Smooth muscle cell (in vitro differentiated cells): ENCODE measurements at regions not wholly inside any gene's neighbourhood (a gene's known extent, or its start where the extent isn't known, plus 50 kb on each side); places are given as distances from the start of the nearest gene placed in this dataset.

Experiments used
- DNase-seq: peaks from one replicate; lab custom pipeline; 2025; ENCODE audit not compliant: unreplicated experiment; lab: John Stamatoyannopoulos, UW
- H2AFZ ChIP-seq: fragments of 200-600 bp; sonication (generic); 2 replicates; pipeline ENCODE4 v1.6.0; 2016; ENCODE audit warnings: antibody characterized with exemption, low read depth, mild to moderate bottlenecking
- H3F3A ChIP-seq: fragments of 200-600 bp; sonication (generic); 2 replicates; pipeline ENCODE4 v1.6.0; 2017; ENCODE audit warnings: antibody characterized with exemption, low read depth
- H3K27ac ChIP-seq: fragments of 200-600 bp; sonication (generic); 2 replicates; pipeline ENCODE4 v1.5.1; 2016; ENCODE audit warnings: low read depth, mild to moderate bottlenecking
- H3K27me3 ChIP-seq: fragments of 200-600 bp; sonication (generic); 2 replicates; pipeline ENCODE4 v1.6.1; 2016; ENCODE audit warnings: low read depth, mild to moderate bottlenecking
- H3K36me3 ChIP-seq: fragments of 200-600 bp; sonication (generic); 2 replicates; pipeline ENCODE4 v1.5.1; 2016; ENCODE audit warnings: low read depth
- H3K4me1 ChIP-seq: fragments of 200-600 bp; sonication (generic); 2 replicates; pipeline ENCODE4 v1.5.1; 2016; ENCODE audit warnings: low read depth
- H3K4me2 ChIP-seq: fragments of 200-600 bp; sonication (generic); 2 replicates; pipeline ENCODE4 v1.6.0; 2016; ENCODE audit warnings: mild to moderate bottlenecking
- H3K4me3 ChIP-seq: fragments of 200-600 bp; sonication (generic); 2 replicates; pipeline ENCODE4 v1.5.1; 2016; ENCODE audit warnings: mild to moderate bottlenecking
- H3K79me2 ChIP-seq: fragments of 200-600 bp; sonication (generic); 2 replicates; pipeline ENCODE4 v1.6.0; 2016; ENCODE audit warnings: low read depth, mild to moderate bottlenecking
- H3K9ac ChIP-seq: fragments of 200-600 bp; sonication (generic); 2 replicates; pipeline ENCODE4 v1.6.0; 2016; ENCODE audit warnings: low read depth
- H3K9me3 ChIP-seq: fragments of 200-600 bp; sonication (generic); replicated peaks from 2 replicates; pipeline ENCODE4 v1.5.1; 2016; ENCODE audit warnings: low read depth
- H4K20me1 ChIP-seq: fragments of 200-600 bp; sonication (generic); 2 replicates; pipeline ENCODE4 v1.6.0; 2016; ENCODE audit warnings: low read depth
- WGBS: methylation state at CpG from one replicate; pipeline ENCODE4 v1.1.7; 2016; ENCODE audit warnings: low lambda C conversion rate; 5-methylcytosine and 5-hydroxymethylcytosine counted together
- TF ChIP-seq, protein P1 (sequence below): fragments of 200-600 bp; sonication (generic); IDR thresholded peaks from 2 replicates; pipeline ENCODE4 v1.5.1; 2017; ENCODE audit warnings: borderline replicate concordance, mild to moderate bottlenecking, antibody characterized with exemption; ENCODE audit not compliant: insufficient read depth, poor library complexity, severe bottlenecking

DNA sequence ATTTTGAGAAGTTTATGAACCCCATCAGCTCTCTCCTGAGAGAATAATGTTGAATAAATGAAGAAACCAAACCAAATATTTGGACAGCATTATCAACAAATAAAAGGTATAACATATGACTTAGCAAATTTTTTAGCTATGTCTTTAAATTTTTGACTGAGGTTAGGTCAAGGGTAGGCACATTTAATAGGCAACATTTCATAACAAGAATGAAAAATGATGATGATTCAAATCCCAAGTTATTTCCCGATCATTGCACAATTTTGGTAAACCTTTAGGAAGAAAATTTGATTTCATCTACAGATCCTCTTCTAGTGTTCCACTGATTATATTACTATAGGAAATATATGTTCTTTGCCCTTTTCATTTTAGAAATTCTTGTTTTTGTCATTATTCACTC, 123.7 kb upstream of the TLR3 start:
- Histone ChIP-seq H3K4me2 (no peak overlapping the region), H3K4me3 (no peak overlapping the region), H3K9me3 (no peaks in the 10 kb centered on the region), H4K20me1 (no peaks in the 10 kb centered on the region), H3K36me3 (no peaks in the 10 kb centered on the region), H3K9ac (no peak overlapping the region), H3K4me1 (no peaks in the 10 kb centered on the region), H2AFZ (no peak overlapping the region), H3K27me3 (no peaks in the 10 kb centered on the region), H3K27ac (no peak overlapping the region), H3F3A (no peaks in the 10 kb centered on the region), H3K79me2 (no peaks in the 10 kb centered on the region)
- 100% methylated on average over 1 of the region's 1 CpG for WGBS
- DNase-seq: no peak
- TF ChIP-seq, protein P1, sequence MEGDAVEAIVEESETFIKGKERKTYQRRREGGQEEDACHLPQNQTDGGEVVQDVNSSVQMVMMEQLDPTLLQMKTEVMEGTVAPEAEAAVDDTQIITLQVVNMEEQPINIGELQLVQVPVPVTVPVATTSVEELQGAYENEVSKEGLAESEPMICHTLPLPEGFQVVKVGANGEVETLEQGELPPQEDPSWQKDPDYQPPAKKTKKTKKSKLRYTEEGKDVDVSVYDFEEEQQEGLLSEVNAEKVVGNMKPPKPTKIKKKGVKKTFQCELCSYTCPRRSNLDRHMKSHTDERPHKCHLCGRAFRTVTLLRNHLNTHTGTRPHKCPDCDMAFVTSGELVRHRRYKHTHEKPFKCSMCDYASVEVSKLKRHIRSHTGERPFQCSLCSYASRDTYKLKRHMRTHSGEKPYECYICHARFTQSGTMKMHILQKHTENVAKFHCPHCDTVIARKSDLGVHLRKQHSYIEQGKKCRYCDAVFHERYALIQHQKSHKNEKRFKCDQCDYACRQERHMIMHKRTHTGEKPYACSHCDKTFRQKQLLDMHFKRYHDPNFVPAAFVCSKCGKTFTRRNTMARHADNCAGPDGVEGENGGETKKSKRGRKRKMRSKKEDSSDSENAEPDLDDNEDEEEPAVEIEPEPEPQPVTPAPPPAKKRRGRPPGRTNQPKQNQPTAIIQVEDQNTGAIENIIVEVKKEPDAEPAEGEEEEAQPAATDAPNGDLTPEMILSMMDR: no peak

DNA sequence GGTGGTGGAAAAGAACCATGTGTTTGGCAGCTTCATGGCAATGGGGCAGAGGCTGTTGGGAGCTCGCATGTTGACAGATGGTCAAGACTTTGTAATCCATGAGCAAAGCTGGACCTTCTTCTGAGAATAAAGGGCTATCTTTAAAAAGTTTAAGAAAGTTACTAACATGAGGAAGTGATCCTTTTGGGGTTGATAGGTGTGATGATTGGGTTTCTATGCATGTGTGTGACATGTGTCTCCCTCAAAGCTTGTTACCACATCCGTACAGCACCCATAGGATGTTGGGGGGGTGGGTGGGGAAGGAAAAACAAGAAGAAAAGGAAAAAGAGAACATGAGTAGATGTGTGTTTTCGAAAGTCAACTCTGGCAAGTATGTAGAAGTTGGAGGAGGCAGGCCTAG, 123.0 kb upstream of the TLR3 start:
- no peak overlapping the region for H3K27ac ChIP-seq
- H3K27me3 ChIP-seq: no peaks in the 10 kb centered on the region
- H3K9me3 ChIP-seq: no peaks in the 10 kb centered on the region
- H3K9ac ChIP-seq: no peak overlapping the region
- no peak overlapping the region for H3K4me2 ChIP-seq
- no peaks in the 10 kb centered on the region for H3K36me3 ChIP-seq
- H3K4me1 ChIP-seq: no peaks in the 10 kb centered on the region
- TF ChIP-seq, protein P1: no peak
- H3K4me3 ChIP-seq: no peak overlapping the region
- DNase-seq: no peak
- no peaks in the 10 kb centered on the region for H3K79me2 ChIP-seq
- WGBS: 89% methylated on average over 3 of the region's 3 CpGs
- H3F3A ChIP-seq: no peaks in the 10 kb centered on the region
- H4K20me1 ChIP-seq: no peaks in the 10 kb centered on the region
- H2AFZ ChIP-seq: no peak overlapping the region

DNA sequence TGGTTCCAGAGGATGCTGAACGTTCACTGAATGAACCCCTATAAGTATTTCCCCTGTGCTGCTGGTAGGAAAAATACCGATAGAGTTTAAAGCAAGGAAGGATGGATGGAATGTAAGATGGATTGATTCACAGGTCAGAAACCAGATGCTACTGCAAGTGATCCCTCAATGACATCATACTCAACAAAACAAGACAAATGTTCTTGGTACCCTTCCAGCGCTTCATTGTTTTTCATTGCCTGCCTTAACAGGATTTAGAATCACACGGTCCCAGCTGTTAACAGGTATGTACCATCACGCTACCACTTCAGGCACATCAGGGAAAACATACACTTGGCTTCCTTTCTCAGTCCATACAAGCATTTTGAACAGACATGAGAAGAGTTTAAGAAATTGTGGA, 118.1 kb upstream of the TLR3 start:
- Histone ChIP-seq H3K36me3 (no peaks in the 10 kb centered on the region), H3F3A (no peaks in the 10 kb centered on the region), H3K27ac (no peak overlapping the region), H3K4me3 (no peak overlapping the region), H3K9me3 (no peaks in the 10 kb centered on the region), H3K9ac (no peak overlapping the region), H3K4me2 (no peak overlapping the region), H2AFZ (no peak overlapping the region), H3K27me3 (peaks cover 6% of the 10 kb centered on the region), H4K20me1 (no peaks in the 10 kb centered on the region), H3K4me1 (peaks cover 10% of the 10 kb centered on the region), H3K79me2 (no peaks in the 10 kb centered on the region)
- DNase-seq: no peak
- 93% methylated on average over 5 of the region's 5 CpGs for WGBS
- TF ChIP-seq, protein P1: no peak

DNA sequence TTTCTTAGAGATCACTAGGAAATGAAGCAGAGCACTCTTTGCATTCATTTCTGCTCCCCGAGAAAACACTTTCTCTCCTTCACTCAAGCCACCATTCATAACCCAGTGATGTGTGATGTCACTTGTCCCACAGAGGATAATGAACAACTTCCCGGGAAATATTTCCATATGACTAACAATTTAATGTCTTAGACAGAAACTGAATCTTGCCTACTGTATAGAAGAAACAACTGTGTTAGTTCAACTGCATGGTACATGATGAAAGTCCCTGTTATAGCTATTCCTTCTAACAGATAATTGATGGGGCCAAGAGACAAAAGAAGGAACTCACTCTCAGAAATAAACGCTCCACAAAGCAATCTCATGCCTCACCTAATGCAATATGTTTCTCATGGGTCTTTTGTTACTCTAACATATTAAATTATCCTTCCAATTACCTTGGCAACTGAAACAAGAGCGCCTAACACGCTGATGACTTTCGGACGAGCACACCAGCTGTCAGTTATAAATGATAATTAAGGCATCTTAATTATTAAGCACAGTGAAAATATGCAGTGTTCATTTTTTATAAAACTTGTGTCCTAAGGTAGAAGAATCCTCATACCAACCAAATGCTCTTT, 113.7 kb upstream of the TLR3 start:
- Histone ChIP-seq H3K36me3 (no peaks in the 10 kb centered on the region), H3K9me3 (no peaks in the 10 kb centered on the region), H3K4me3 (no peak overlapping the region), H3K4me1 (peaks cover 15% of the 10 kb centered on the region), H3K4me2 (no peak overlapping the region), H3K27me3 (peaks cover 16% of the 10 kb centered on the region), H2AFZ (no peak overlapping the region), H3F3A (no peaks in the 10 kb centered on the region), H3K79me2 (no peaks in the 10 kb centered on the region), H3K9ac (no peak overlapping the region), H3K27ac (no peak overlapping the region), H4K20me1 (no peaks in the 10 kb centered on the region)
- 92% methylated on average over 7 of the region's 7 CpGs for WGBS
- DNase-seq: no peak
- TF ChIP-seq, protein P1: no peak
